Ammon's horn (tissue), 1 donor: ENCODE measurements at regions not wholly inside any gene's neighbourhood (a gene's known extent, or its start where the extent isn't known, plus 50 kb on each side); places are given as distances from the start of the nearest gene placed in this dataset.
"Not testable (repeated sequence)": the region's sequence is repeated elsewhere in the genome, so short reads cannot be mapped to it uniquely, and the experiment has no call there.

Experiments used
- DNase-seq: peaks from one replicate; pipeline ENCODE4 v3.0.0-alpha.2; 2016; ENCODE audit warnings: low spot score

DNA sequence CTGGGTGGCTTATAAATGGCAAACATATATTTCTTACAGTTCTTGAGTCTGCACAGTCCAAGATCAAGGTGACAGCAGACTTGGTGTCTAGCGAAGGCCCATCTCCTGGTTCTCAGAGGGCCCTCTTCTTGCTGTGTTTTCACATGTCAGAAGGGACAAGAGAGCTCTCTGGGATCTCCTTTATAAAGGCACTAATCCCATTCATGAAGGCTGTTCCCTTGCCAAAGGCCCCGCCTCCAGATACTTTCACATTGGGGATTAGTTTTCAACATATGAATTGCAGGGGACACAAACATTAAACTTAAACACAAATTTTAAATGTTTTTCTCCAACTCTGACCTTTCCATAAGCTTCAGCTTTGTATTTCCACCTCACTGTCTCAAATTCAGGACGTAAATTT is 1135.0 kb upstream of the TENM3 start:
- no peak for DNase-seq

GRCh38 chr4:181119186-181119585 is 1124.0 kb upstream of the TENM3 start:
- DNase-seq, result no peak

GRCh38 chr4:181121733-181122132 is 1121.5 kb upstream of the TENM3 start:
- no peak for DNase-seq

DNA sequence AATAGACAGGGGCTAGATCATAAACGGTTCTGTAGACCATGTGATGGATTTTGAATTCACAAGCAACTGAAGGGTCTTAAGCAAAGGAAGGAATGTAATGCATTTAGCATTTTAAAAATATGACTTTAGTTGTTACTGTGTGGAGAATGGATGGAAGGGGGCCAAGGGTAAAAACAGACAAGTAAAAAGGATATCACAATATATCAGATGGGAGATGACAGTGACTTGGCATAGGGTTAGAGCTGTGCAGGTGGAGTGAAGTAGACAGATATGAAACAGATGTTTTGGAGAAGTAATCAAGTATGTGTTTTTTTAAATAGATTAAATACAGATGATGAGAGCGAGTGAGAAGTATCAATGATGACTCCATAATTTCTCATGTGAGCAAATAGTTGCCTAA is 1116.0 kb upstream of the TENM3 start:
- DNase-seq, result no peak

DNA sequence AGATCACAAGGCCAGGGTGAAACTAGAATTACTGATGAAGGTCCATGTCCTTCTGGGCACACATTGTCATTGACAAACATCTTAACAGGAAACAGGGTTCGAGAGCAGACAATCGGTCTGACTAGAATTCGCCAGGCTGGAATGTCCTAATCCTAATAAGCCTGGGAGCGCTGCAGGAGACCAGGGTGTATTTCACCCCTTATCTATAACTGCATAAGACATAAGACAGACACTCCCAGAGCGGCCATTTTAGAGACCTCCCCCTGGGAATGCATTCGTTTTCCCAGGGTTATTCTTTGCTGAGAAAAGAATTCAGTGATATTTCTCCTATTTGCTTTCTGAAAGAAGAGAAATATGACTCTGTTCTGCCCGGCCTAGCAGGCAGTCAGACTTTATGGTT is 1112.9 kb upstream of the TENM3 start:
- DNase-seq, result not testable (repeated sequence)

DNA sequence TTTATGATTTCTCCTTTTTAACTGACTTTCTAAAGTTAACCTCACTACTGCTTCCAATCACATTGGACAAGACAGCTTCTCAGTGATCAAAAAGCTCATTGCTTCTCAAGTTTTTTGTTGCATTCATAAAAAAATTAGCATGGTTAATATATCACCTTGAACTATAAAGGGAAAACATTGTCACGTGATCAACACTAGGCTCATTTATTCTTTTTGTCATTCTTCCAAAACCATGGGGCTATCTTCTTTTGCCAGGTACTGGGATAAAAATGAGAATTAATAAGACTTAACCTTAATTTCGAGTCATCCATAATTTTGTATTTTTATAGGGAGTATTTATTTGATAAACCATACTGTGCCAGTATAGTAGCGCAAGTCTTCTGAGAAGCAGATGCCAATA is 1105.9 kb upstream of the TENM3 start:
- DNase-seq, result no peak

DNA sequence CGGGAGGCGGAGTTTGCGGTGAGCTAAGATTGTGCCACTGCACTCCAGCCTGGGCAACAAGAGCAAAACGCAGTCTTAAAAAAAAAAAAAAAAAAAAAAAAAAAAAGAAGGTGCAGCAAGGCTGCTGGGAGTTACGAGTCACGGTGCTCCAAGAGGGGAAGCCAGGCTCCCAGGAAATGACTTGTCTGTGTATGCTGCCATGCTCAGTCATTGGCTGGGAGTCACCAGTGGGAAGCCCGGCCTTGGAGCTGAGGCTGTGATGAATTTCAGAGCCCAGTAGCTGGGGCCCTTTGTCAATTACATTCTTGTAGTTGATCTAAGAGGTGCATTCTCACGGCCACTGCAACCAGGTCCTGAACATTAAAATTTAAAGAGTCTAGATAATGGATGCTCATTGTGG is 1105.1 kb upstream of the TENM3 start:
- no peak for DNase-seq

DNA sequence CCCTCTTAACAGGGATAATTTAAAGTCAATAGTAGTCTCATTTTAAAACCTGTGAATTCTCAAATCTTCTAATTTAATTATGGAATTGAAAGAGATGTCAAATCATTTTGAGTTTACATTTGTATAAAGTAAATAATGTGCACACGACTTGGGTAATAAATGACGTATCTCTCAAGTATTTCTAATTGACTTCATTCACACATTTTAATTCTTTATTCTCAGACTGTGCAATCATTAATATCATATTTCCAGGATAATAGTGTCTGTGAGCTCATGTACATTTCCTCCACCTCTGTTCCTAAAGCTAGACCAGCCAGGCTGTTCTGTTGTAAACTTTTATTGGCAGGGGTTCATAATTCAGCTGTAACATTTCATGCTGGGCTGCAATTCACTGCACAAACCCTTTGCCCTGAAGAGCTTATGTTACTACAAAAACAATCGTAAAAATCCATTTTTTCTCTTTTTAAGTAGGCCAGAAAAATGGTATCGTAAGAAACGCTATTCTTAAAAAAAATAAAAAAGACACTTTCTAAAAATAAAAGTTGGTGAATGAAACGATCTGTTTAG is 1103.1 kb upstream of the TENM3 start:
- no peak for DNase-seq

DNA sequence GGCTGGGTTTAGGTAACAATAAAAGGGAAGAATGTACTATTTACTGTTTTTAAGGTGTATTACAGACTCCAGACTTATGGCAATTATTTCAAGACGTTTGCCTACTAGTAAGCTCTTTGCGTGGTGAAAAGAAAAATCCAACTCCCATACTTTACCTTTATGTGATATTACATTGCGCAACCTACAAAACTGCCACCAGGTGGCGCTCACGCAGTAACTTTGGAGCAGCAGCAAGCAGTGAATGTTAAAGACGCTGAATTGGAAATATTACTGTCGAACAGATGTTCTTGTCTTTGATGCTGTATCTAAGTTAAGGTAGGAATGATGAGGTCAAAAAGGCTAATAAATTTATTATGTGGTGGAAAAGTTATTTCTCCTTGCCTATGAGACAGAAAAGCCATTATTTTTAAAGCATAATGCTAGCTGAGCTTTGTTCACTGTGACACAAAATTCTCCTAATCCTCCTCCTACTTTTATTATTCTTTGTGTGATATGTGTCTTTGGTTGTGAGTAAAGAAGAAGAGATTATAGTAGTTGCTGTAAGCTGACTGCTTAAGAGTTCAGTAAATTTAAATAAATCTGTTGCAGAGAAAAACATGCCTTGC is 1099.8 kb upstream of the TENM3 start:
- DNase-seq, result peak; percentile 90

GRCh38 chr4:181146051-181146450 is 1097.2 kb upstream of the TENM3 start:
- no peak for DNase-seq

- no peak for DNase-seq
Measured at GRCh38 chr4:181147416-181147951, 1095.7 kb upstream of the TENM3 start.

GRCh38 chr4:181148470-181148869 is 1094.7 kb upstream of the TENM3 start:
- DNase-seq, result no peak

DNA sequence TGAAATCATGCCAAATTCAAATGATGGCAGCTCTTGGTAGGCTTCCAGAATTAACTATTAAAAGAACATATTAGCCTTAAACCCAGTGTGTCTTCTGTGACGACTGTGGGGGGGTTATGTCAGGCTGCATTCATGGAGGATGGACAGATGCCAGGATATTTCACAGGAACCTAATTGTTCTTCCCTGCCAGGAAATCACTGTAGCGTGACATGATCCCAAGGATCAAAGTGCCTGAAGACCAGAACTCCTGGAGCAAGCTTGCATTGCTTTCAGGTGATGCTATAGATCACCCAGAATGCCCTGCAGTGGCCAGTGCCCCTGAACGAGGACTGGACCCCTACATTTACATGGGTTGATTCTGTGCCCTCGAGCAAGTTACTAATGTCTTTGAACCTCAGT is 1093.0 kb upstream of the TENM3 start:
- no peak for DNase-seq

GRCh38 chr4:181151856-181152255 is 1091.3 kb upstream of the TENM3 start:
- no peak for DNase-seq

- DNase-seq, result no peak
Measured at GRCh38 chr4:181157647-181158046, 1085.6 kb upstream of the TENM3 start.

- no peak for DNase-seq
Measured at GRCh38 chr4:181158971-181159370, 1084.2 kb upstream of the TENM3 start.

DNA sequence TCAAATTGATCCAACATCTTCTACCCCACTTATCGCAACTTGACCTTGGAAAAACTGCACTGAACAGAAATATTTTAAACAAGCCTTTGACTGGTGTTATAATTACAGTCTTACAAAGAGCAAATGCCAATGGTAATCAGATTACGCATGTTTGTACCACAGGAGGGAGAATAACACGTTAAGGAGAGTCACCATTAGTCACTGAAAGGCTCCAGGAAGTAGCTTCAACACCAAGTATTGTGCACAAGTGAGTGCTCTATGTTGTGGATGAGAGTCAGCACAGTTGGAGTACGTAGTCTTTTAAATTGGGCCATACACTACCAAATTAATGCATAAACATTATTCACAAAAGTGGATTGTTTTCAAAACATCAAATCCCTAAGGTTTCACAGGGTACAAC is 1081.5 kb upstream of the TENM3 start:
- no peak for DNase-seq

GRCh38 chr4:181162266-181162665 is 1080.9 kb upstream of the TENM3 start:
- no peak for DNase-seq

DNA sequence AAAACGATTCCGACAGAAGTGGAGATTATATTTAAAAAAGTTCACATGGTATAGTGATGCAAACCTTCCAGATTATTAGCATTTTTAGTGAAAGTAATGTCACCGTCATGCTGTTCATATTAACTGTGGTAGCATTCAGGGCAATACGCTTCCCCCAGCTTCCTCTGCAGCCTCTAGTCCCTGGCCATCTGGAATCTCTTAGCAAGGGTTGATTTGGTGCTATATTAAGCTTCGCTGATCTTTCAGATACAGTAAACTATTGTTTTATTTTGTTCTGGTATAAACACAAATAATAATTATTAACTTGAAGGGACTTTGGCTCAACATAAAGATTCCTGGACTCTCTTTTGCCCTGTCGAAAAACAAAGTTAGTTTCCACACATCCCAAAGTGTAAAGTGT is 1080.5 kb upstream of the TENM3 start:
- no peak for DNase-seq

- no peak for DNase-seq
Measured at GRCh38 chr4:181166742-181167399, 1076.3 kb upstream of the TENM3 start.

DNA sequence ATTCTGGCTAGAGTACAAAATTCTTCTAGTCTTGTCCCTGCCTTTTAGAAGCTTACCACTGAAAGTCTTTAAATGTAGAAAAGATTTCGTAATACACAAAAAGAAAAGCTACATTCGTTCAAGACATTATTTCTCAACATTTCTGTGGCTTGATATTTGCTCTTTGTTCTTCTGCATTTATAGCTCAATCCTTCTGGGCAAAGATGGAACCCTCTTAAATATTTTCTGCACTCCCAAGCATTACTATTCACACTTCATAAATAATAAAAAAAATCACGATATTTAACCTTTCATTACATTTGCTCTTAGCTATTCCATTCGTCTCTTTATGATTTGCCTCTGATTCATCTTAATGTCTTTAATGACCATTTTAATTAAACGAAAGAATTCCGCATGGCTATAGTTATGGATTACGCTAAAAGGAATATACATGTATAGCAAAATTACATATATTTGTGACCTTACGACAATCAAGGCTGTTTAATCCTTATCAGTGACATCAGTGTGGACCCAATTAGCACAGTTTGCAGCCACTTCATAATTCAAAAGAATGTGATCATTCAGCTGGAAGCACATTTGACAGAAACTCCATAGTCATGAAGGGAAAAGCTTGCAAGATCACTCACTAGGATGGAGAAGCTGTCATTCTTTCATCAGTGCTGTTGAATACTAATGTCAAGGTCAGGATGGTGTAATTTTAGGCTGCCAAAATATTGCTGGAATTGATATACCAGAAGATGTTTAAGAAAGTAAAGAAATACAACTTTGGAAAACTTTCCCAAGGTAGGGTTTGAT is 1075.0 kb upstream of the TENM3 start:
- DNase-seq, result no peak

DNA sequence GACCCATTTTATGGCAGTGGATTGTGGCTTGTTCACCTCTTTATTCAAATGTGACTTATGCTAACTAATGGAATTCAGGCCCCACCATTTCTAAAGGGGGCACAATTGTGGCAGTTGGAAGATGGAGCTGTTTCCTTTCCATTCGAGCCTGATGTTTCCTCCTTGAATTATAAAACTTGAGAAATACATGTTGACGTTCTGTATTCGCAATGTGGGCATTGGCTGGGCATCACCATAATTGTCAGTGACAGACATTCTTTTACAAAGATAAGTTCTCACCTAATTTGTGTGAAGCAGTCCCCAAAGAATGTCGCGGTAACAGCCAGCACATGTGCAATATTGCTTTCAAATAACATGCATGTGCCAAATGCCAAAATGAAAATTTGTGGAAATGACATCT is 1070.2 kb upstream of the TENM3 start:
- no peak for DNase-seq

GRCh38 chr4:181176306-181176705 is 1066.9 kb upstream of the TENM3 start:
- no peak for DNase-seq
